NB4 (cell line): ENCODE measurements at regions not wholly inside any gene's neighbourhood (a gene's known extent, or its start where the extent isn't known, plus 50 kb on each side); places are given as distances from the start of the nearest gene placed in this dataset.

Experiments
- POLR2A ChIP-seq: IDR thresholded peaks from 2 replicates; pipeline ENCODE4 v1.6.1; 2011; ENCODE audit warnings: mild to moderate bottlenecking; ENCODE audit not compliant: insufficient read length; ENCODE audit errors: extremely low read depth
- TF ChIP-seq, protein P1 (sequence below): IDR thresholded peaks from one replicate; pipeline ENCODE4 v1.5.1; 2012; ENCODE audit warnings: low read depth, low read length
- TF ChIP-seq, protein P2 (sequence below): IDR thresholded peaks from 2 replicates; pipeline ENCODE4 v1.6.1; 2011; ENCODE audit warnings: low read depth, low read length

DNA sequence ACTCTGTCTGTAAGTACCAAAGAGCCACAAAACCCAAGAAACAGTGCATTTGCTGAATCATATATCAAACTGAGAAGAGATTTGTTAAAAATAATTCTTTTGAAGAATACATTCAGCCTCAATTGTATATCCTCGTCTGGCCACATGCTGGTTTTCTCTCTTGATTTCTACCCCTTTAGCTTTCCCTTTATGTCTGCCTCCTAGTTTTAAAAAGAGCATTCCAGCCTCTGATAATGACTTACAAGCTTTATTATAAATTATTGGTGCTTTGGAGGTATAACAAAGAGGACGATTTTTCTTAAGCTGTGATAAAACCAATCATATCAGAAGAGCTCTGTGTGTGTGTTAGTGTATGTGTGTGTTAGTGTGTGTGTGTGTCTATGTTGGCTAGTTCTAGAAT lies 70.4 kb upstream of the ROBO2 start:
- TF ChIP-seq, protein P1, sequence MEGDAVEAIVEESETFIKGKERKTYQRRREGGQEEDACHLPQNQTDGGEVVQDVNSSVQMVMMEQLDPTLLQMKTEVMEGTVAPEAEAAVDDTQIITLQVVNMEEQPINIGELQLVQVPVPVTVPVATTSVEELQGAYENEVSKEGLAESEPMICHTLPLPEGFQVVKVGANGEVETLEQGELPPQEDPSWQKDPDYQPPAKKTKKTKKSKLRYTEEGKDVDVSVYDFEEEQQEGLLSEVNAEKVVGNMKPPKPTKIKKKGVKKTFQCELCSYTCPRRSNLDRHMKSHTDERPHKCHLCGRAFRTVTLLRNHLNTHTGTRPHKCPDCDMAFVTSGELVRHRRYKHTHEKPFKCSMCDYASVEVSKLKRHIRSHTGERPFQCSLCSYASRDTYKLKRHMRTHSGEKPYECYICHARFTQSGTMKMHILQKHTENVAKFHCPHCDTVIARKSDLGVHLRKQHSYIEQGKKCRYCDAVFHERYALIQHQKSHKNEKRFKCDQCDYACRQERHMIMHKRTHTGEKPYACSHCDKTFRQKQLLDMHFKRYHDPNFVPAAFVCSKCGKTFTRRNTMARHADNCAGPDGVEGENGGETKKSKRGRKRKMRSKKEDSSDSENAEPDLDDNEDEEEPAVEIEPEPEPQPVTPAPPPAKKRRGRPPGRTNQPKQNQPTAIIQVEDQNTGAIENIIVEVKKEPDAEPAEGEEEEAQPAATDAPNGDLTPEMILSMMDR, result no peak
- no peak for TF ChIP-seq POLR2A
- TF ChIP-seq, protein P2, sequence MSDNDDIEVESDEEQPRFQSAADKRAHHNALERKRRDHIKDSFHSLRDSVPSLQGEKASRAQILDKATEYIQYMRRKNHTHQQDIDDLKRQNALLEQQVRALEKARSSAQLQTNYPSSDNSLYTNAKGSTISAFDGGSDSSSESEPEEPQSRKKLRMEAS, result no peak
